Keratinocyte (primary cell): ENCODE measurements at regions not wholly inside any gene's neighbourhood (a gene's known extent, or its start where the extent isn't known, plus 50 kb on each side); places are given as distances from the start of the nearest gene placed in this dataset.

Source experiments
- DNase-seq: peaks from one replicate; pipeline ENCODE4 v3.0.0-alpha.2; 2011; ENCODE audit warnings: low read depth, missing footprints, low spot score
- FAIRE-seq: peaks from 2 replicates; lab custom pipeline; 2011; peaks lifted over from hg19 to GRCh38; lab: Jason Lieb, UNC
- H2AFZ ChIP-seq: 2 replicates; pipeline ENCODE4 v1.6.0; 2012; ENCODE audit warnings: low read length, control low read depth, inconsistent platforms; ENCODE audit not compliant: control insufficient read depth
- H3K27ac ChIP-seq: 2 replicates; pipeline ENCODE4 v1.5.1; 2011; ENCODE audit warnings: low read length; ENCODE audit not compliant: control insufficient read depth, insufficient read depth
- H3K27me3 ChIP-seq: 3 replicates; pipeline ENCODE4 v1.6.0; 2011; ENCODE audit warnings: low read length; ENCODE audit not compliant: control insufficient read depth, insufficient read depth; ENCODE audit errors: extremely low read depth
- H3K36me3 ChIP-seq, 2 experiments: 2 replicates in 1 of 2; 3 replicates in 1 of 2; pipeline ENCODE4 v1.5.1; 2011; ENCODE audit warnings: low read length in 2 of 2, mild to moderate bottlenecking in 1 of 2; ENCODE audit not compliant: control insufficient read depth in 2 of 2, insufficient read depth in 2 of 2; ENCODE audit errors: extremely low read depth in 1 of 2
- H3K4me1 ChIP-seq: 3 replicates; pipeline ENCODE4 v1.5.1; 2011; ENCODE audit warnings: low read length; ENCODE audit not compliant: control insufficient read depth, insufficient read depth; ENCODE audit errors: extremely low read depth
- H3K4me2 ChIP-seq: 3 replicates; pipeline ENCODE4 v1.6.0; 2011; ENCODE audit warnings: low read depth, low read length; ENCODE audit not compliant: control insufficient read depth, insufficient read depth; ENCODE audit errors: extremely low read depth
- H3K4me3 ChIP-seq, 3 experiments: fragments of 200-600 bp in 1 of 3; sonication (generic) in 1 of 3; 2 replicates in 2 of 3; 3 replicates in 1 of 3; pipeline ENCODE4 v1.5.1; 2011 to 2016; ENCODE audit warnings: low read length in 3 of 3, mild to moderate bottlenecking in 3 of 3, control low read depth in 2 of 3, inconsistent platforms in 1 of 3, low read depth in 1 of 3, mixed read lengths in 1 of 3, mixed run types in 1 of 3, moderate library complexity in 1 of 3; ENCODE audit not compliant: control insufficient read depth in 2 of 3, insufficient read depth in 2 of 3; ENCODE audit errors: extremely low read depth in 1 of 3
- H3K79me2 ChIP-seq: 2 replicates; pipeline ENCODE4 v1.6.0; 2012; ENCODE audit warnings: low read length; ENCODE audit not compliant: control insufficient read depth, insufficient read depth
- H3K9ac ChIP-seq: 3 replicates; pipeline ENCODE4 v1.6.0; 2011; ENCODE audit warnings: low read length; ENCODE audit not compliant: control insufficient read depth, insufficient read depth; ENCODE audit errors: extremely low read depth
- H3K9me1 ChIP-seq: 3 replicates; pipeline ENCODE4 v1.6.0; 2011; ENCODE audit warnings: low read length; ENCODE audit not compliant: control insufficient read depth, insufficient read depth; ENCODE audit errors: extremely low read depth
- H3K9me3 ChIP-seq: 2 replicates; pipeline ENCODE4 v1.5.1; 2012; ENCODE audit warnings: low read depth, low read length; ENCODE audit not compliant: control insufficient read depth
- H4K20me1 ChIP-seq: 3 replicates; pipeline ENCODE4 v1.6.0; 2011; ENCODE audit warnings: low read length; ENCODE audit not compliant: control insufficient read depth, insufficient read depth; ENCODE audit errors: extremely low read depth
- EZH2 ChIP-seq: IDR thresholded peaks from one replicate; pipeline ENCODE4 v1.6.1; 2012; ENCODE audit warnings: inconsistent platforms, mild to moderate bottlenecking, low read length, moderate library complexity
- dilution Hi-C: fragments of 300-500 bp; cut with MboI; formaldehyde crosslinking; loops from one replicate; pipeline ENCODE4 v1.7.0; 2020; ENCODE audit warnings: low sequenced_read_pairs; ENCODE audit not compliant: extremely low pct_ligation_motif_present
- TF ChIP-seq, protein P1 (sequence below), 3 experiments: IDR thresholded peaks in 1 of 3; conservative IDR thresholded peaks in 1 of 3; optimal IDR thresholded peaks in 1 of 3; 2 replicates in 2 of 3; 3 replicates in 1 of 3; pipeline versions ENCODE3 to v1.5.1; 2011; ENCODE audit warnings: low read length in 3 of 3, mild to moderate bottlenecking in 3 of 3, moderate library complexity in 2 of 3, control low read depth in 1 of 3, inconsistent platforms in 1 of 3; ENCODE audit not compliant: insufficient read depth in 2 of 3; ENCODE audit errors: extremely low read depth in 1 of 3

GRCh38 chr1:103243481-103243880, 135.2 kb upstream of the COL11A1 start:
- FAIRE-seq (no peak), DNase-seq (no peak)
- Histone ChIP-seq H3K4me3 (no peak overlapping the region), H2AFZ (no peak overlapping the region), H3K9me3 (no peaks in the 10 kb centered on the region), H3K79me2 (no peaks in the 10 kb centered on the region), H3K27me3 (no peaks in the 10 kb centered on the region), H3K4me2 (no peak overlapping the region), H3K4me1 (no peaks in the 10 kb centered on the region), H3K9me1 (no peaks in the 10 kb centered on the region), H3K9ac (no peak overlapping the region), H3K27ac (no peak overlapping the region), H3K36me3 (no peaks in the 10 kb centered on the region), H4K20me1 (no peaks in the 10 kb centered on the region)
- no peak for TF ChIP-seq EZH2
- TF ChIP-seq, protein P1, sequence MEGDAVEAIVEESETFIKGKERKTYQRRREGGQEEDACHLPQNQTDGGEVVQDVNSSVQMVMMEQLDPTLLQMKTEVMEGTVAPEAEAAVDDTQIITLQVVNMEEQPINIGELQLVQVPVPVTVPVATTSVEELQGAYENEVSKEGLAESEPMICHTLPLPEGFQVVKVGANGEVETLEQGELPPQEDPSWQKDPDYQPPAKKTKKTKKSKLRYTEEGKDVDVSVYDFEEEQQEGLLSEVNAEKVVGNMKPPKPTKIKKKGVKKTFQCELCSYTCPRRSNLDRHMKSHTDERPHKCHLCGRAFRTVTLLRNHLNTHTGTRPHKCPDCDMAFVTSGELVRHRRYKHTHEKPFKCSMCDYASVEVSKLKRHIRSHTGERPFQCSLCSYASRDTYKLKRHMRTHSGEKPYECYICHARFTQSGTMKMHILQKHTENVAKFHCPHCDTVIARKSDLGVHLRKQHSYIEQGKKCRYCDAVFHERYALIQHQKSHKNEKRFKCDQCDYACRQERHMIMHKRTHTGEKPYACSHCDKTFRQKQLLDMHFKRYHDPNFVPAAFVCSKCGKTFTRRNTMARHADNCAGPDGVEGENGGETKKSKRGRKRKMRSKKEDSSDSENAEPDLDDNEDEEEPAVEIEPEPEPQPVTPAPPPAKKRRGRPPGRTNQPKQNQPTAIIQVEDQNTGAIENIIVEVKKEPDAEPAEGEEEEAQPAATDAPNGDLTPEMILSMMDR (optimal IDR thresholded peaks at IDR 0.05 in 1 of 3, IDR thresholded peaks at IDR 0.05 in 1 of 3, conservative IDR thresholded peaks at IDR 0.05 in 1 of 3; ENCODE audit: extremely low read depth in 1 of 3, insufficient read depth in 2 of 3, low read length in 3 of 3), result no peak
- dilution Hi-C loops, result no loop called here

- no peaks in the 10 kb centered on the region for H3K36me3 ChIP-seq
- no peaks in the 10 kb centered on the region for H3K27me3 ChIP-seq
- TF ChIP-seq, protein P1 (optimal IDR thresholded peaks at IDR 0.05 in 1 of 3, IDR thresholded peaks at IDR 0.05 in 1 of 3, conservative IDR thresholded peaks at IDR 0.05 in 1 of 3; ENCODE audit: extremely low read depth in 1 of 3, insufficient read depth in 2 of 3, low read length in 3 of 3), result no peak
- TF ChIP-seq EZH2, result no peak
- H3K9me3 ChIP-seq, result no peaks in the 10 kb centered on the region
- FAIRE-seq (no peak), DNase-seq (no peak)
- no peaks in the 10 kb centered on the region for H3K4me1 ChIP-seq
- H3K27ac ChIP-seq, result no peak overlapping the region
- H3K79me2 ChIP-seq, result no peaks in the 10 kb centered on the region
- H4K20me1 ChIP-seq, result no peaks in the 10 kb centered on the region
- dilution Hi-C loops, result no loop called here
- no peaks in the 10 kb centered on the region for H3K9me1 ChIP-seq
- H3K4me2 ChIP-seq, result no peak overlapping the region
- no peak overlapping the region for H3K9ac ChIP-seq
- no peak overlapping the region for H2AFZ ChIP-seq
- H3K4me3 ChIP-seq, result no peak overlapping the region
Observed at GRCh38 chr1:103239034-103239433, 130.7 kb upstream of the COL11A1 start.
